ENCODE measurements at regions not wholly inside any gene's neighbourhood (a gene's known extent, or its start where the extent isn't known, plus 50 kb on each side); places are given as distances from the start of the nearest gene placed in this dataset.
"Not testable (repeated sequence)": the region's sequence is repeated elsewhere in the genome, so short reads cannot be mapped to it uniquely, and the experiment has no call there.

- H3K4me2 ChIP-seq (ENCODE audit: low read depth, low read length): no peak overlapping the region
- H3K9me2 ChIP-seq (replicated peaks; ENCODE audit: insufficient read depth, low read length): no peaks in the 10 kb centered on the region; the same call in 1 of the 2 replicates
- H3K9ac ChIP-seq (ENCODE audit: low read length): no peak overlapping the region
- H4K20me1 ChIP-seq (ENCODE audit: insufficient read depth, low read length): no peaks in the 10 kb centered on the region
- no peaks in the 10 kb centered on the region for H3K9me3 ChIP-seq (replicated peaks; ENCODE audit: insufficient read depth, low read length)
- no peaks in the 10 kb centered on the region for H3K27me3 ChIP-seq (replicated peaks; ENCODE audit: insufficient read depth, low read length)
- H3K79me2 ChIP-seq (ENCODE audit: low read length): no peaks in the 10 kb centered on the region
- no peaks in the 10 kb centered on the region for H3K4me1 ChIP-seq (ENCODE audit: low read length)
- TF ChIP-seq, protein P1, sequence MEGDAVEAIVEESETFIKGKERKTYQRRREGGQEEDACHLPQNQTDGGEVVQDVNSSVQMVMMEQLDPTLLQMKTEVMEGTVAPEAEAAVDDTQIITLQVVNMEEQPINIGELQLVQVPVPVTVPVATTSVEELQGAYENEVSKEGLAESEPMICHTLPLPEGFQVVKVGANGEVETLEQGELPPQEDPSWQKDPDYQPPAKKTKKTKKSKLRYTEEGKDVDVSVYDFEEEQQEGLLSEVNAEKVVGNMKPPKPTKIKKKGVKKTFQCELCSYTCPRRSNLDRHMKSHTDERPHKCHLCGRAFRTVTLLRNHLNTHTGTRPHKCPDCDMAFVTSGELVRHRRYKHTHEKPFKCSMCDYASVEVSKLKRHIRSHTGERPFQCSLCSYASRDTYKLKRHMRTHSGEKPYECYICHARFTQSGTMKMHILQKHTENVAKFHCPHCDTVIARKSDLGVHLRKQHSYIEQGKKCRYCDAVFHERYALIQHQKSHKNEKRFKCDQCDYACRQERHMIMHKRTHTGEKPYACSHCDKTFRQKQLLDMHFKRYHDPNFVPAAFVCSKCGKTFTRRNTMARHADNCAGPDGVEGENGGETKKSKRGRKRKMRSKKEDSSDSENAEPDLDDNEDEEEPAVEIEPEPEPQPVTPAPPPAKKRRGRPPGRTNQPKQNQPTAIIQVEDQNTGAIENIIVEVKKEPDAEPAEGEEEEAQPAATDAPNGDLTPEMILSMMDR (IDR thresholded peaks at IDR 0.05; ENCODE audit: low read length): no peak
- no peak for TF ChIP-seq EZH2phosphoT487 (IDR thresholded peaks at IDR 0.05; ENCODE audit: low read length)
- no peak for TF ChIP-seq EZH2 (optimal IDR thresholded peaks at IDR 0.05; ENCODE audit: low read depth, low read length)
- no peak overlapping the region for H2AFZ ChIP-seq (ENCODE audit: low read length)
- H3K36me3 ChIP-seq (replicated peaks; ENCODE audit: insufficient read depth, low read length): no peaks in the 10 kb centered on the region
- no peak for DNase-seq
- H3K27ac ChIP-seq (ENCODE audit: low read length): no peak overlapping the region
- H3K4me3 ChIP-seq (ENCODE audit: low read length): no peak overlapping the region
- no peaks in the 10 kb centered on the region for H3F3A ChIP-seq (ENCODE audit: insufficient read depth, low read length)
Observed at GRCh38 chrX:143336261-143336660, 181.0 kb downstream of the SPANXN3 start.

DNA sequence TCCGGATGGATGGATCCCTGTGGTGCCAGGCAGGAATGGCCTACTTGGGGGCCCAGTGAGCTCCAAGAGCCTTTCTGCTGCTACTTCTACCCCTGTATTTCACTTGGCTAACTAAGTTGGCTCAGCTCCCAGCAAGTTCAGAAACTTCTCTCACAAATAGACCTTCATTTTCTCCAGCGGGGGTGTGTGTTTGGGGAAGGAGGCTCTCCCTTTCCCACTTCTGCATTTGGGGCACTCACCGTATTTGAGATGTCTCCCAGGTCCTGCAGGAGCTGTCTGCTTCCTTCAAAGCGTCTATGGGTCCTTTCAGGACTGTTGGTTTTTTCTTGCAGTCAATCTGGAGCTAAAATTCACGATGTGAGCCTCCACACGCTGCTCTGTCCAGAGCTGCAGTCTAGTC lies 197.7 kb downstream of the SPANXN3 start:
- Histone ChIP-seq H3K4me2 (ENCODE audit: low read depth, low read length) (no peak overlapping the region), H3K4me1 (ENCODE audit: low read length) (no peaks in the 10 kb centered on the region), H2AFZ (ENCODE audit: low read length) (no peak overlapping the region), H3K27me3 (replicated peaks; ENCODE audit: insufficient read depth, low read length) (no peaks in the 10 kb centered on the region), H3K9me3 (replicated peaks; ENCODE audit: insufficient read depth, low read length) (no peaks in the 10 kb centered on the region), H3F3A (ENCODE audit: insufficient read depth, low read length) (no peaks in the 10 kb centered on the region), H3K27ac (ENCODE audit: low read length) (no peak overlapping the region), H3K4me3 (ENCODE audit: low read length) (no peak overlapping the region), H3K9me2 (replicated peaks; ENCODE audit: insufficient read depth, low read length) (no peaks in the 10 kb centered on the region), H4K20me1 (ENCODE audit: insufficient read depth, low read length) (no peaks in the 10 kb centered on the region), H3K79me2 (ENCODE audit: low read length) (no peaks in the 10 kb centered on the region), H3K36me3 (replicated peaks; ENCODE audit: insufficient read depth, low read length) (no peaks in the 10 kb centered on the region), H3K9ac (ENCODE audit: low read length) (no peak overlapping the region)
- no peak for DNase-seq
- TF ChIP-seq EZH2 (optimal IDR thresholded peaks at IDR 0.05; ENCODE audit: low read depth, low read length): no peak
- TF ChIP-seq EZH2phosphoT487 (IDR thresholded peaks at IDR 0.05; ENCODE audit: low read length): no peak
- TF ChIP-seq, protein P1 (IDR thresholded peaks at IDR 0.05; ENCODE audit: low read length): no peak

DNA sequence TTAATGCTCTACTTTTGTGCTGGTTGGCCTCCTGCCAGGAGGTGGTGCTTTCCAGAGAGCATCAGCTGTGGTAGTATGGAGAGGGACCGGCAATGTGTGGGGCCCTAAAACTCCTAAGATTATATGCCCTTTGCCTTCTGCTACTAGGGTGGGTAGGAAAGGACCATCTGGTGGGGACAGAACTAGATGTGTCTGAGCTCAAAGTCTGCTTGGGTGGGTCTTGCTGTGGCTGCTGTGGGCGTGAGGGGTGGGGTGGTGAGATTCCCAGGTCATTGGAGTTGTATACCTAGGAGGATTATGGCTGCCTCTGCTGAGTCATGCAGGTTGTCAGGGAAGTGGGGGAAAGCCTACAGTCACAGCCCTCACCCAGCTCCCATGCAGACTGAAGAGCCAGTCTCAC lies 198.4 kb downstream of the SPANXN3 start:
- H3K36me3 ChIP-seq (replicated peaks; ENCODE audit: insufficient read depth, low read length); H3K9me3 ChIP-seq (replicated peaks; ENCODE audit: insufficient read depth, low read length); H3K27ac ChIP-seq (ENCODE audit: low read length); H3K9ac ChIP-seq (ENCODE audit: low read length); H3K27me3 ChIP-seq (replicated peaks; ENCODE audit: insufficient read depth, low read length); H3F3A ChIP-seq (ENCODE audit: insufficient read depth, low read length); H3K4me2 ChIP-seq (ENCODE audit: low read depth, low read length); H2AFZ ChIP-seq (ENCODE audit: low read length); H3K4me1 ChIP-seq (ENCODE audit: low read length); H3K9me2 ChIP-seq (replicated peaks; ENCODE audit: insufficient read depth, low read length); DNase-seq; H3K79me2 ChIP-seq (ENCODE audit: low read length); H3K4me3 ChIP-seq (ENCODE audit: low read length); H4K20me1 ChIP-seq (ENCODE audit: insufficient read depth, low read length): not testable (repeated sequence)

DNA sequence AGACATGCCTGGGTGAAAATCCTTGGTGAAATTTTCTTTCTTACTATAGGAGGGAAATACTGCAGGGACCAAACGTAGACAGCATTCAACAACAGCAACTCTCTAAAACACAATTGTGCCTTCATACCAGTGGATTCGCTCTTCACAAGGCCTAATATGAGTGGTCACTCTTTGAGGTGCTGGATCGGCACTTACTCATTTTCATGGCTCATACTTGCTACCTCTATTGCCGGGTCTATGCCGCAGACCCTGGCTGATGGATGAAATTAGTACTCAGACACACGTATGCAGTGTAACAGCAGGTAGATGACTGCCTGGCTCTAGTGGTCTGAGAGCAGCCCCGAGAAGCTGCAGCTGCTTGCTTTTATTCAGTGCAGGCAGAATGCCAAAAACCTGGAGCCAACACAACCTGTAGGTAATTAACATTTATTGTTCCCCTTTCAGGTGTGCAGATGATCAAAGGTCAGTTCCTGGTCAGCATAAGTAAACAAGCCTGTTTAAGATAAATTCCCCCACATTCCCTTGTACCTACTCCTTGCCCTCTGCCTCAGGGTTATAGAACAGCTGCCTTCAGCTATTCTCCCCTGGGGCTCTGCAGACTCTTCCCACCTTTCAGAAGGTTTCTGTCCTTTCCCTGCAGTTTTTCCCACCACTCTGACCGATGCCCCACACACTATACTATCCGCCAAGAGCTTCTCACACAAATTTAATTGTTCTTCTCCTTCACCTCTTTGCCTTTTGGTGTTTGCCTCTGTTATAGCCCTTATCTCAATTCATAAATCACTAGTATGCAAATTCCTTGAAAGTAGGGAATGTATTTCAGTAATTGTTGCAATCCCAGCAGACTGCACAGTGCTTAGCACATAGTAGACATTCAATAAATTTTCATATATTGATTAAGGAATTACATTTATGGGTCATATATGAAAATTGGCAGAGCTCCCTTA lies 210.0 kb downstream of the SPANXN3 start:
- Histone ChIP-seq H4K20me1 (ENCODE audit: insufficient read depth, low read length) (no peaks in the 10 kb centered on the region), H3K9me2 (replicated peaks; ENCODE audit: insufficient read depth, low read length) (no peaks in the 10 kb centered on the region), H2AFZ (ENCODE audit: low read length) (no peak overlapping the region), H3F3A (ENCODE audit: insufficient read depth, low read length) (no peaks in the 10 kb centered on the region), H3K79me2 (ENCODE audit: low read length) (no peaks in the 10 kb centered on the region), H3K36me3 (replicated peaks; ENCODE audit: insufficient read depth, low read length) (no peaks in the 10 kb centered on the region), H3K4me2 (ENCODE audit: low read depth, low read length) (no peak overlapping the region), H3K27me3 (replicated peaks; ENCODE audit: insufficient read depth, low read length) (no peaks in the 10 kb centered on the region), H3K27ac (ENCODE audit: low read length) (no peak overlapping the region), H3K4me3 (ENCODE audit: low read length) (no peak overlapping the region), H3K9ac (ENCODE audit: low read length) (no peak overlapping the region), H3K4me1 (ENCODE audit: low read length) (no peaks in the 10 kb centered on the region), H3K9me3 (replicated peaks; ENCODE audit: insufficient read depth, low read length) (no peaks in the 10 kb centered on the region)
- DNase-seq: no peak
- TF ChIP-seq, protein P1 (IDR thresholded peaks at IDR 0.05; ENCODE audit: low read length): no peak
- TF ChIP-seq EZH2 (optimal IDR thresholded peaks at IDR 0.05; ENCODE audit: low read depth, low read length) (no peak), EZH2phosphoT487 (IDR thresholded peaks at IDR 0.05; ENCODE audit: low read length) (no peak)
